HAP-1 (cell line): ENCODE measurements at regions not wholly inside any gene's neighbourhood (a gene's known extent, or its start where the extent isn't known, plus 50 kb on each side); places are given as distances from the start of the nearest gene placed in this dataset.

Source experiments
- DNase-seq, 2 experiments: peaks; one replicate each; pipeline ENCODE4 v3.0.0-alpha.2; 2016 to 2020; ENCODE audit warnings: low spot score in 2 of 2
- H3K27me3 ChIP-seq: fragments of 250-450 bp; sonication (Bioruptor Pico); 2 replicates; pipeline ENCODE4 v1.5.1; 2020; ENCODE audit warnings: low read depth, mild to moderate bottlenecking, moderate library complexity
- H3K36me3 ChIP-seq: fragments of 250-450 bp; sonication (Bioruptor Pico); replicated peaks from 2 replicates; pipeline ENCODE4 v1.5.1; 2020; ENCODE audit warnings: mild to moderate bottlenecking
- H3K4me1 ChIP-seq: fragments of 250-450 bp; sonication (Bioruptor Pico); 2 replicates; pipeline ENCODE4 v1.5.1; 2020; ENCODE audit warnings: mild to moderate bottlenecking
- H3K4me3 ChIP-seq: fragments of 250-450 bp; sonication (Bioruptor Pico); 2 replicates; pipeline ENCODE4 v1.5.1; 2020; ENCODE audit warnings: mild to moderate bottlenecking, moderate library complexity
- H3K9me3 ChIP-seq: fragments of 250-450 bp; sonication (Bioruptor Pico); 2 replicates; pipeline ENCODE4 v1.5.1; 2020; ENCODE audit warnings: mild to moderate bottlenecking, moderate library complexity
- in situ Hi-C: fragments of 300-500 bp; cut with MboI; formaldehyde crosslinking; loops from 3 replicates; pipeline ENCODE4 v1.14.3; 2020; ENCODE audit warnings: low sequenced_read_pairs, inconsistent platforms, mixed read lengths

- in situ Hi-C loops: no loop called here
- Histone ChIP-seq H3K36me3 (no peaks in the 10 kb centered on the region), H3K4me1 (no peaks in the 10 kb centered on the region), H3K4me3 (no peak overlapping the region), H3K27me3 (no peaks in the 10 kb centered on the region), H3K9me3 (no peaks in the 10 kb centered on the region)
- no peak for DNase-seq
Observed at GRCh38 chr17:54727624-54728023, 173.0 kb upstream of the TOM1L1 start.

- Histone ChIP-seq H3K36me3 (no peaks in the 10 kb centered on the region), H3K27me3 (no peaks in the 10 kb centered on the region), H3K4me3 (no peak overlapping the region), H3K9me3 (no peaks in the 10 kb centered on the region), H3K4me1 (no peaks in the 10 kb centered on the region)
- no peak for DNase-seq
- in situ Hi-C loops: no loop called here
Observed at GRCh38 chr17:54736573-54736972, 164.1 kb upstream of the TOM1L1 start.

- in situ Hi-C loops: no loop called here
Observed at GRCh38 chr17:54738496-54738895, 162.2 kb upstream of the TOM1L1 start.

GRCh38 chr17:54744750-54745149 lies 155.9 kb upstream of the TOM1L1 start:
- in situ Hi-C loops: no loop called here
- no peaks in the 10 kb centered on the region for H3K36me3 ChIP-seq
- no peak overlapping the region for H3K4me3 ChIP-seq
- no peak for DNase-seq
- H3K9me3 ChIP-seq: no peaks in the 10 kb centered on the region
- no peaks in the 10 kb centered on the region for H3K4me1 ChIP-seq
- H3K27me3 ChIP-seq: no peaks in the 10 kb centered on the region

More at GRCh38 chr17:54738496-54738895, 162.2 kb upstream of the TOM1L1 start:
- Histone ChIP-seq H3K4me3 (no peak overlapping the region), H3K4me1 (no peaks in the 10 kb centered on the region), H3K9me3 (no peaks in the 10 kb centered on the region), H3K27me3 (no peaks in the 10 kb centered on the region), H3K36me3 (no peaks in the 10 kb centered on the region)
- no peak for DNase-seq

- Histone ChIP-seq H3K36me3 (no peaks in the 10 kb centered on the region), H3K27me3 (no peaks in the 10 kb centered on the region), H3K4me3 (no peak overlapping the region), H3K4me1 (no peaks in the 10 kb centered on the region), H3K9me3 (no peaks in the 10 kb centered on the region)
- no peak for DNase-seq
- in situ Hi-C loops: no loop called here
Observed at GRCh38 chr17:54745239-54745638, 155.4 kb upstream of the TOM1L1 start.

GRCh38 chr17:54745862-54746261 lies 154.8 kb upstream of the TOM1L1 start:
- H3K27me3 ChIP-seq: no peaks in the 10 kb centered on the region
- no peaks in the 10 kb centered on the region for H3K4me1 ChIP-seq
- H3K9me3 ChIP-seq: no peaks in the 10 kb centered on the region
- no peaks in the 10 kb centered on the region for H3K36me3 ChIP-seq
- DNase-seq: no peak
- in situ Hi-C loops: no loop called here
- H3K4me3 ChIP-seq: no peak overlapping the region

GRCh38 chr17:54749157-54749556 lies 151.5 kb upstream of the TOM1L1 start:
- no peaks in the 10 kb centered on the region for H3K36me3 ChIP-seq
- DNase-seq: no peak
- H3K9me3 ChIP-seq: no peaks in the 10 kb centered on the region
- H3K4me1 ChIP-seq: no peaks in the 10 kb centered on the region
- no peaks in the 10 kb centered on the region for H3K27me3 ChIP-seq
- H3K4me3 ChIP-seq: no peak overlapping the region
- in situ Hi-C loops: no loop called here

GRCh38 chr17:54754560-54754959 lies 146.1 kb upstream of the TOM1L1 start:
- H3K4me1 ChIP-seq: no peaks in the 10 kb centered on the region
- no peaks in the 10 kb centered on the region for H3K27me3 ChIP-seq
- no peaks in the 10 kb centered on the region for H3K36me3 ChIP-seq
- DNase-seq: peak; percentile 7 to 57
- no peak overlapping the region for H3K4me3 ChIP-seq
- no peaks in the 10 kb centered on the region for H3K9me3 ChIP-seq
- in situ Hi-C loops: no loop called here

- H3K9me3 ChIP-seq: no peaks in the 10 kb centered on the region
- no peaks in the 10 kb centered on the region for H3K36me3 ChIP-seq
- no peak overlapping the region for H3K4me3 ChIP-seq
- in situ Hi-C loops: no loop called here
- no peak for DNase-seq
- H3K4me1 ChIP-seq: no peaks in the 10 kb centered on the region
- H3K27me3 ChIP-seq: no peaks in the 10 kb centered on the region
Observed at GRCh38 chr17:54760836-54761235, 139.8 kb upstream of the TOM1L1 start.

- Histone ChIP-seq H3K27me3 (no peaks in the 10 kb centered on the region), H3K4me1 (no peaks in the 10 kb centered on the region), H3K36me3 (no peaks in the 10 kb centered on the region), H3K4me3 (no peak overlapping the region), H3K9me3 (no peaks in the 10 kb centered on the region)
- DNase-seq: no peak
- in situ Hi-C loops: no loop called here
Observed at GRCh38 chr17:54770836-54771235, 129.8 kb upstream of the TOM1L1 start.

GRCh38 chr17:54771409-54771915 lies 129.2 kb upstream of the TOM1L1 start:
- H3K36me3 ChIP-seq: no peaks in the 10 kb centered on the region
- no peaks in the 10 kb centered on the region for H3K9me3 ChIP-seq
- no peak for DNase-seq
- H3K4me3 ChIP-seq: no peak overlapping the region
- H3K4me1 ChIP-seq: no peaks in the 10 kb centered on the region
- no peaks in the 10 kb centered on the region for H3K27me3 ChIP-seq
- in situ Hi-C loops: no loop called here

- no peaks in the 10 kb centered on the region for H3K27me3 ChIP-seq
- no peaks in the 10 kb centered on the region for H3K9me3 ChIP-seq
- H3K36me3 ChIP-seq: no peaks in the 10 kb centered on the region
- in situ Hi-C loops: no loop called here
- H3K4me3 ChIP-seq: no peak overlapping the region
- no peak for DNase-seq
- H3K4me1 ChIP-seq: no peaks in the 10 kb centered on the region
Observed at GRCh38 chr17:54780238-54780637, 120.4 kb upstream of the TOM1L1 start.

- no peaks in the 10 kb centered on the region for H3K36me3 ChIP-seq
- DNase-seq: no peak
- H3K4me3 ChIP-seq: no peak overlapping the region
- H3K9me3 ChIP-seq: no peaks in the 10 kb centered on the region
- H3K4me1 ChIP-seq: no peaks in the 10 kb centered on the region
- no peaks in the 10 kb centered on the region for H3K27me3 ChIP-seq
- in situ Hi-C loops: no loop called here
Observed at GRCh38 chr17:54781389-54781788, 119.3 kb upstream of the TOM1L1 start.

GRCh38 chr17:54784305-54784704 lies 116.3 kb upstream of the TOM1L1 start:
- H3K36me3 ChIP-seq: no peaks in the 10 kb centered on the region
- in situ Hi-C loops: no loop called here
- H3K9me3 ChIP-seq: no peaks in the 10 kb centered on the region
- H3K4me3 ChIP-seq: no peak overlapping the region
- no peaks in the 10 kb centered on the region for H3K4me1 ChIP-seq
- H3K27me3 ChIP-seq: no peaks in the 10 kb centered on the region
- no peak for DNase-seq

- no peaks in the 10 kb centered on the region for H3K4me1 ChIP-seq
- in situ Hi-C loops: no loop called here
Observed at GRCh38 chr17:54785643-54786268, 114.9 kb upstream of the TOM1L1 start.

More at GRCh38 chr17:54785643-54786268, 114.9 kb upstream of the TOM1L1 start:
- Histone ChIP-seq H3K9me3 (no peaks in the 10 kb centered on the region), H3K36me3 (no peaks in the 10 kb centered on the region), H3K4me3 (no peak overlapping the region), H3K27me3 (no peaks in the 10 kb centered on the region)
- DNase-seq: no peak
